Mucosa of rectum (tissue), 2 donors: ENCODE measurements at regions not wholly inside any gene's neighbourhood (a gene's known extent, or its start where the extent isn't known, plus 50 kb on each side); places are given as distances from the start of the nearest gene placed in this dataset.

Experiments
- H3K27ac ChIP-seq, 2 donors: one replicate each; pipeline ENCODE4 v1.7.0; 2013; ENCODE audit warnings: inconsistent platforms in 2 of 2, low read depth in 2 of 2, low read length in 2 of 2
- H3K27me3 ChIP-seq, 2 donors: one replicate each; pipeline ENCODE4 v1.7.0; 2013; ENCODE audit warnings: low read length in 2 of 2; ENCODE audit not compliant: control insufficient read depth in 2 of 2, insufficient read depth in 2 of 2
- H3K36me3 ChIP-seq, 2 donors: one replicate each; pipeline ENCODE4 v1.7.0; 2013; ENCODE audit warnings: low read length in 2 of 2; ENCODE audit not compliant: control insufficient read depth in 2 of 2, insufficient read depth in 2 of 2
- H3K4me1 ChIP-seq, 2 donors: one replicate each; pipeline ENCODE4 v1.7.0; 2013; ENCODE audit warnings: low read length in 2 of 2, mild to moderate bottlenecking in 1 of 2; ENCODE audit not compliant: control insufficient read depth in 2 of 2, insufficient read depth in 2 of 2
- H3K4me3 ChIP-seq, 2 donors: one replicate each; pipeline ENCODE4 v1.7.0; 2013; ENCODE audit warnings: low read length in 2 of 2
- H3K9ac ChIP-seq, 2 donors: one replicate each; pipeline ENCODE4 v1.7.0; 2013; ENCODE audit warnings: low read length in 2 of 2, low read depth in 1 of 2, mild to moderate bottlenecking in 1 of 2
- H3K9me3 ChIP-seq, 2 donors: one replicate each; pipeline ENCODE4 v1.7.0; 2013; ENCODE audit warnings: low read length in 2 of 2; ENCODE audit not compliant: control insufficient read depth in 2 of 2
- donor health status: healthy.
- donor health status: Normal muscosa, but diverticular disease.

- H3K9ac ChIP-seq = no peak overlapping the region
- no peaks in the 10 kb centered on the region for H3K36me3 ChIP-seq
- no peaks in the 10 kb centered on the region for H3K4me1 ChIP-seq
- no peak overlapping the region for H3K4me3 ChIP-seq
- no peaks in the 10 kb centered on the region for H3K9me3 ChIP-seq
- H3K27ac ChIP-seq = no peak overlapping the region
- H3K27me3 ChIP-seq = peaks cover 3 to 4% of the 10 kb centered on the region in 2 donors
Observed at GRCh38 chr7:446289-446935, 73.2 kb downstream of the PDGFA start.
